ENCODE measurements at regions not wholly inside any gene's neighbourhood (a gene's known extent, or its start where the extent isn't known, plus 50 kb on each side); places are given as distances from the start of the nearest gene placed in this dataset.

- Histone ChIP-seq H3K36me3 (no peaks in the 10 kb centered on the region), H3K4me1 (replicated peaks) (no peaks in the 10 kb centered on the region), H3K4me3 (no peak overlapping the region), H3K9me3 (no peaks in the 10 kb centered on the region), H3K27me3 (replicated peaks; ENCODE audit: insufficient read depth) (no peaks in the 10 kb centered on the region), H3K27ac (no peak overlapping the region)
- no peak for TF ChIP-seq CTCF (IDR thresholded peaks at IDR 0.05)
- WGBS = 90% methylated on average over 1 of the region's 1 CpG
- intact Hi-C loops (cut with DNase I) = no loop called here
- no peak for DNase-seq (ENCODE audit: low spot score)
Observed at GRCh38 chr4:11860996-11861395, 432.3 kb upstream of the HS3ST1 start.

- Histone ChIP-seq H3K4me3 (no peak overlapping the region), H3K4me1 (replicated peaks) (no peaks in the 10 kb centered on the region), H3K36me3 (no peaks in the 10 kb centered on the region), H3K27ac (no peak overlapping the region), H3K27me3 (replicated peaks; ENCODE audit: insufficient read depth) (no peaks in the 10 kb centered on the region), H3K9me3 (no peaks in the 10 kb centered on the region)
- no peak for DNase-seq (ENCODE audit: low spot score)
- intact Hi-C loops (cut with DNase I) = no loop called here
- TF ChIP-seq CTCF (IDR thresholded peaks at IDR 0.05) = no peak
- no peak for TF ChIP-seq POLR2AphosphoS5 (IDR thresholded peaks at IDR 0.05)
- TF ChIP-seq POLR2A (IDR thresholded peaks at IDR 0.05) = no peak
Observed at GRCh38 chr4:11857881-11858280, 429.2 kb upstream of the HS3ST1 start.

GRCh38 chr4:11847167-11847566, 418.5 kb upstream of the HS3ST1 start:
- H3K4me3 ChIP-seq = no peak overlapping the region
- no peak for TF ChIP-seq POLR2AphosphoS5 (IDR thresholded peaks at IDR 0.05)
- no peak for TF ChIP-seq CTCF (IDR thresholded peaks at IDR 0.05)
- TF ChIP-seq POLR2A (IDR thresholded peaks at IDR 0.05) = no peak
- no peak for DNase-seq (ENCODE audit: low spot score)
- 89% methylated on average over 4 of the region's 4 CpGs for WGBS
- intact Hi-C loops (cut with DNase I) = no loop called here
- no peaks in the 10 kb centered on the region for H3K4me1 ChIP-seq (replicated peaks)
- H3K27ac ChIP-seq = no peak overlapping the region
- no peaks in the 10 kb centered on the region for H3K9me3 ChIP-seq
- H3K27me3 ChIP-seq (replicated peaks; ENCODE audit: insufficient read depth) = no peaks in the 10 kb centered on the region
- no peaks in the 10 kb centered on the region for H3K36me3 ChIP-seq

- intact Hi-C loops (cut with DNase I) = no loop called here
- no peak for DNase-seq (ENCODE audit: low spot score)
- no peak overlapping the region for H3K4me3 ChIP-seq
- no peaks in the 10 kb centered on the region for H3K27me3 ChIP-seq (replicated peaks; ENCODE audit: insufficient read depth)
- H3K36me3 ChIP-seq = no peaks in the 10 kb centered on the region
- no peaks in the 10 kb centered on the region for H3K4me1 ChIP-seq (replicated peaks)
- no peak overlapping the region for H3K27ac ChIP-seq
- no peaks in the 10 kb centered on the region for H3K9me3 ChIP-seq
- WGBS = 60% methylated on average over 4 of the region's 4 CpGs
- TF ChIP-seq POLR2A (IDR thresholded peaks at IDR 0.05) (no peak), CTCF (IDR thresholded peaks at IDR 0.05) (no peak), POLR2AphosphoS5 (IDR thresholded peaks at IDR 0.05) (no peak)
Observed at GRCh38 chr4:11843927-11844326, 415.2 kb upstream of the HS3ST1 start.

- WGBS = 84% methylated on average over 1 of the region's 1 CpG
- H3K9me3 ChIP-seq = no peaks in the 10 kb centered on the region
Observed at GRCh38 chr4:11843340-11843739, 414.6 kb upstream of the HS3ST1 start.

More at GRCh38 chr4:11843340-11843739, 414.6 kb upstream of the HS3ST1 start:
- intact Hi-C loops (cut with DNase I) = no loop called here
- Histone ChIP-seq H3K27me3 (replicated peaks; ENCODE audit: insufficient read depth) (no peaks in the 10 kb centered on the region), H3K4me1 (replicated peaks) (no peaks in the 10 kb centered on the region), H3K36me3 (no peaks in the 10 kb centered on the region), H3K27ac (no peak overlapping the region), H3K4me3 (no peak overlapping the region)
- TF ChIP-seq POLR2AphosphoS5 (IDR thresholded peaks at IDR 0.05) (no peak), POLR2A (IDR thresholded peaks at IDR 0.05) (no peak), CTCF (IDR thresholded peaks at IDR 0.05) (no peak)
- DNase-seq (ENCODE audit: low spot score) = no peak
